Fibroblast of mammary gland (primary cell): ENCODE measurements at regions not wholly inside any gene's neighbourhood (a gene's known extent, or its start where the extent isn't known, plus 50 kb on each side); places are given as distances from the start of the nearest gene placed in this dataset.

Experiments
- DNase-seq: peaks from one replicate; pipeline ENCODE4 v3.0.0-alpha.2; 2010; ENCODE audit warnings: low read depth
- H3K4me3 ChIP-seq: 2 replicates; pipeline ENCODE4 v1.5.1; 2011; ENCODE audit warnings: low read depth, mild to moderate bottlenecking, low read length, moderate library complexity; ENCODE audit not compliant: control insufficient read depth
- CTCF ChIP-seq: conservative IDR thresholded peaks from 2 replicates; pipeline ENCODE4 v1.5.1; 2011; ENCODE audit warnings: low read depth, low read length, inconsistent platforms; ENCODE audit not compliant: control insufficient read depth, insufficient read depth

- no peak overlapping the region for H3K4me3 ChIP-seq
- no peak for DNase-seq
- no peak for TF ChIP-seq CTCF
Measured at GRCh38 chr5:28726815-28727214, 1688.4 kb upstream of the CDH9 start.

- no peak overlapping the region for H3K4me3 ChIP-seq
- DNase-seq: no peak
- TF ChIP-seq CTCF: no peak
Measured at GRCh38 chr5:28725001-28725400, 1686.6 kb upstream of the CDH9 start.

- H3K4me3 ChIP-seq: no peak overlapping the region
- no peak for DNase-seq
- TF ChIP-seq CTCF: no peak
Measured at GRCh38 chr5:28714907-28715698, 1676.7 kb upstream of the CDH9 start.

- TF ChIP-seq CTCF: no peak
- H3K4me3 ChIP-seq: no peak overlapping the region
- no peak for DNase-seq
Measured at GRCh38 chr5:28710360-28710759, 1672.0 kb upstream of the CDH9 start.

GRCh38 chr5:28708472-28708871 lies 1670.1 kb upstream of the CDH9 start:
- H3K4me3 ChIP-seq: no peak overlapping the region
- no peak for DNase-seq
- TF ChIP-seq CTCF: no peak

- no peak for TF ChIP-seq CTCF
- no peak overlapping the region for H3K4me3 ChIP-seq
- no peak for DNase-seq
Measured at GRCh38 chr5:28707706-28708105, 1669.3 kb upstream of the CDH9 start.
